ENCODE measurements at regions not wholly inside any gene's neighbourhood (a gene's known extent, or its start where the extent isn't known, plus 50 kb on each side); places are given as distances from the start of the nearest gene placed in this dataset.

DNA sequence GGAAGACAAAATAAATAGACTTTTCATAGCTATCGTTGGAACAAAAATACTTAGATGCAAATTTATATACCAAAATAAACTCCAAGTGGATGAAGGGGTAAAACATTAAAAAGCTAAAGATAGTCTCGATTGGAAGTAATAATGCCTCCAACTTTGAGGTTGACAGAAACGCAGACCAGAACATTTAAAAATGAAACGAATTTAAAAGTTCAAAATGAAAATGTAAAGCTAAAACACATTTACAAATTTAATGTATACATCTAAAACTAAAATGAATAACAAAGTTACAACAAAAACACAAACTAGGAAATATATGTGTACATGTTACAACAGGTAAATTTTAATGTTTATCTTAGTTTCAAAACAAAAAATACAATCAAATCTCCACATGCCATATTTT is 107.5 kb upstream of the AKR1E2 start:
- no peak overlapping the region for H2BK5ac ChIP-seq (ENCODE audit: insufficient read length, low read length)
- Mint-ChIP-seq H3K4me1 (peaks cover 7% of the 10 kb centered on the region in 2 experiments), H3K27me3 (ENCODE audit: low read depth) (peaks cover 2% of the 10 kb centered on the region; the same call in 1 of the 2 replicates), H3K4me3 (no peak overlapping the region), H3K27ac (no peak overlapping the region), H3K9me3 (peaks cover 0 to 4% of the 10 kb centered on the region in 2 experiments; a peak in 1 of 5 replicates), H3K36me3 (ENCODE audit: insufficient read depth in 1 of 3, low read depth in 3 of 3) (peaks cover 0 to 4% (median 0%) of the 10 kb centered on the region in 3 experiments; a peak in 2 of 7 replicates)
- no peak overlapping the region for H3K18ac ChIP-seq (ENCODE audit: insufficient read length, low read depth, low read length)
- no peak overlapping the region for H3K56ac ChIP-seq (ENCODE audit: insufficient read length, low read depth, low read length)
- TF ChIP-seq, protein P1, sequence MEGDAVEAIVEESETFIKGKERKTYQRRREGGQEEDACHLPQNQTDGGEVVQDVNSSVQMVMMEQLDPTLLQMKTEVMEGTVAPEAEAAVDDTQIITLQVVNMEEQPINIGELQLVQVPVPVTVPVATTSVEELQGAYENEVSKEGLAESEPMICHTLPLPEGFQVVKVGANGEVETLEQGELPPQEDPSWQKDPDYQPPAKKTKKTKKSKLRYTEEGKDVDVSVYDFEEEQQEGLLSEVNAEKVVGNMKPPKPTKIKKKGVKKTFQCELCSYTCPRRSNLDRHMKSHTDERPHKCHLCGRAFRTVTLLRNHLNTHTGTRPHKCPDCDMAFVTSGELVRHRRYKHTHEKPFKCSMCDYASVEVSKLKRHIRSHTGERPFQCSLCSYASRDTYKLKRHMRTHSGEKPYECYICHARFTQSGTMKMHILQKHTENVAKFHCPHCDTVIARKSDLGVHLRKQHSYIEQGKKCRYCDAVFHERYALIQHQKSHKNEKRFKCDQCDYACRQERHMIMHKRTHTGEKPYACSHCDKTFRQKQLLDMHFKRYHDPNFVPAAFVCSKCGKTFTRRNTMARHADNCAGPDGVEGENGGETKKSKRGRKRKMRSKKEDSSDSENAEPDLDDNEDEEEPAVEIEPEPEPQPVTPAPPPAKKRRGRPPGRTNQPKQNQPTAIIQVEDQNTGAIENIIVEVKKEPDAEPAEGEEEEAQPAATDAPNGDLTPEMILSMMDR (conservative IDR thresholded peaks at IDR 0.05) = no peak
- H2BK120ac ChIP-seq (ENCODE audit: low read depth, low read length, poor library complexity, severe bottlenecking) = no peak overlapping the region
- no peak overlapping the region for H2AK5ac ChIP-seq (ENCODE audit: insufficient read length, low read length)
- H3K4me1 ChIP-seq (ENCODE audit: insufficient read depth, low read length) = no peaks in the 10 kb centered on the region; the same call in 1 of the 2 replicates
- no CpG with 5 or more reads among the region's 4 CpGs for WGBS (ENCODE audit: extremely low coverage, insufficient read length, low lambda C conversion rate)
- no peak overlapping the region for H3K14ac ChIP-seq (ENCODE audit: insufficient read depth, low read length)
- H3K9me3 ChIP-seq (ENCODE audit: control insufficient read depth, low read depth, low read length) = no peaks in the 10 kb centered on the region
- no peaks in the 10 kb centered on the region for H4K20me1 ChIP-seq (ENCODE audit: control insufficient read depth, insufficient read depth, insufficient read length)
- H3K79me2 ChIP-seq (ENCODE audit: insufficient read depth, low read length) = no peaks in the 10 kb centered on the region
- no peak overlapping the region for H2BK12ac ChIP-seq (ENCODE audit: insufficient read length, low read depth, low read length)
- no peak overlapping the region for H3K4ac ChIP-seq (ENCODE audit: low read depth, low read length)
- H4K8ac ChIP-seq (replicated peaks; ENCODE audit: insufficient read length, low read depth, low read length) = no peak overlapping the region
- H3K23me2 ChIP-seq (ENCODE audit: insufficient read length, low read depth, low read length, poor library complexity, severe bottlenecking) = no peaks in the 10 kb centered on the region
- no peak overlapping the region for H2BK20ac ChIP-seq (ENCODE audit: low read depth, low read length, poor library complexity, severe bottlenecking)
- H4K5ac ChIP-seq (ENCODE audit: insufficient read length, low read depth, low read length) = no peak overlapping the region
- no peak overlapping the region for H3K4me2 ChIP-seq (ENCODE audit: insufficient read depth, insufficient read length, low read length)
- no peak overlapping the region for H3K23ac ChIP-seq (ENCODE audit: insufficient read length, low read depth, low read length)
- H2BK15ac ChIP-seq (ENCODE audit: low read depth, low read length) = no peak overlapping the region
- no peaks in the 10 kb centered on the region for H3K79me1 ChIP-seq (ENCODE audit: insufficient read depth, low read depth, low read length, poor library complexity, severe bottlenecking)
- H4K91ac ChIP-seq (ENCODE audit: insufficient read length, low read depth, low read length) = no peak overlapping the region
- no peak overlapping the region for H3K9ac ChIP-seq (ENCODE audit: extremely low read depth, insufficient read length, low read length)
- no peak overlapping the region for H2AFZ ChIP-seq (ENCODE audit: low read length)
- no peak for DNase-seq
- no peak overlapping the region for H3T11ph ChIP-seq (ENCODE audit: low read length)
- H3K27me3 ChIP-seq (ENCODE audit: insufficient read depth, low read length) = no peaks in the 10 kb centered on the region
- H3K27ac ChIP-seq (ENCODE audit: insufficient read length, low read depth, low read length) = no peak overlapping the region
